ENCODE measurements at regions not wholly inside any gene's neighbourhood (a gene's known extent, or its start where the extent isn't known, plus 50 kb on each side); places are given as distances from the start of the nearest gene placed in this dataset.

GRCh38 chr2:18001671-18002070 is 123.2 kb downstream of the KCNS3 start:
- TF ChIP-seq POLR2AphosphoS5 (IDR thresholded peaks at IDR 0.05; ENCODE audit: low read depth, low read length) (no peak), TAF1 (IDR thresholded peaks at IDR 0.05; ENCODE audit: borderline replicate concordance, low read depth, low read length) (no peak), POLR2A (IDR thresholded peaks at IDR 0.05; ENCODE audit: low read depth, low read length) (no peak)
- DNase-seq (ENCODE audit: insufficient read length) (no peak), FAIRE-seq (no peak)

GRCh38 chr2:17996978-17997377 is 118.5 kb downstream of the KCNS3 start:
- DNase-seq (ENCODE audit: insufficient read length) (no peak), FAIRE-seq (no peak)
- TF ChIP-seq POLR2A (IDR thresholded peaks at IDR 0.05; ENCODE audit: low read depth, low read length) (no peak), TAF1 (IDR thresholded peaks at IDR 0.05; ENCODE audit: borderline replicate concordance, low read depth, low read length) (no peak), POLR2AphosphoS5 (IDR thresholded peaks at IDR 0.05; ENCODE audit: low read depth, low read length) (no peak)

- no peak for TF ChIP-seq POLR2A (IDR thresholded peaks at IDR 0.05; ENCODE audit: low read depth, low read length)
- TF ChIP-seq TAF1 (IDR thresholded peaks at IDR 0.05; ENCODE audit: borderline replicate concordance, low read depth, low read length), result no peak
- no peak for TF ChIP-seq POLR2AphosphoS5 (IDR thresholded peaks at IDR 0.05; ENCODE audit: low read depth, low read length)
- DNase-seq (ENCODE audit: insufficient read length) (no peak), FAIRE-seq (no peak)
Measured at GRCh38 chr2:17995593-17995992, 117.1 kb downstream of the KCNS3 start.
